GM13977 (cell line): ENCODE measurements at regions not wholly inside any gene's neighbourhood (a gene's known extent, or its start where the extent isn't known, plus 50 kb on each side); places are given as distances from the start of the nearest gene placed in this dataset.

ENCODE experiments used
- DNase-seq: peaks from one replicate; pipeline ENCODE4 v3.0.0; 2012; ENCODE audit warnings: low spot score
- in situ Hi-C: fragments of 300-500 bp; cut with MboI; formaldehyde crosslinking; loops from one replicate; pipeline ENCODE4 v1.12.0; 2022; ENCODE audit warnings: low sequenced_read_pairs, low pct_unique_long_range_greater_than_20kb, mixed read lengths, inconsistent platforms; ENCODE audit not compliant: unreplicated experiment
- TF ChIP-seq, protein P1 (sequence below): IDR thresholded peaks from 2 replicates; pipeline ENCODE4 v1.5.1; 2012; ENCODE audit warnings: mild to moderate bottlenecking, control low read depth; ENCODE audit not compliant: insufficient read depth; ENCODE audit errors: extremely low read depth, missing control alignments

DNA sequence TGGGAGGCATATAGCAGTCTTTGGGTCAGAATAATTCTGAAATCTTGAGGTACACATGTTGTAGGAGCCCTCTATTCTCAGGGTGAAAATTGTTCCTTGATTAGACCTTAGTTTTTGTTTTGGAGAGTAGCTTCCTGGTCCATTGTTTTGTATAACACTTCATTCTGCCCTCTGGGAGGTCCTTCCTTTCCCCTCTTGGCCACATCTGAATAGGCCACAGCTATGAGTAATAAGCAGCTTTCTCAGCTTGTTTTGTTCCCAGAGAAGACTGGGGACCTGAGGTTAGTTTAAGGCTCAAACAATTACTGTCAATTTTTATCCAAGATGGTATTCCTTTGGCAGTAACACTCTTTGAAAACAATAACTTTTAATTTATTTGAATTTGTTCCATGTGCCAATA lies 72.6 kb upstream of the NOL4 start:
- no peak for DNase-seq
- in situ Hi-C loops: no loop called here
- TF ChIP-seq, protein P1, sequence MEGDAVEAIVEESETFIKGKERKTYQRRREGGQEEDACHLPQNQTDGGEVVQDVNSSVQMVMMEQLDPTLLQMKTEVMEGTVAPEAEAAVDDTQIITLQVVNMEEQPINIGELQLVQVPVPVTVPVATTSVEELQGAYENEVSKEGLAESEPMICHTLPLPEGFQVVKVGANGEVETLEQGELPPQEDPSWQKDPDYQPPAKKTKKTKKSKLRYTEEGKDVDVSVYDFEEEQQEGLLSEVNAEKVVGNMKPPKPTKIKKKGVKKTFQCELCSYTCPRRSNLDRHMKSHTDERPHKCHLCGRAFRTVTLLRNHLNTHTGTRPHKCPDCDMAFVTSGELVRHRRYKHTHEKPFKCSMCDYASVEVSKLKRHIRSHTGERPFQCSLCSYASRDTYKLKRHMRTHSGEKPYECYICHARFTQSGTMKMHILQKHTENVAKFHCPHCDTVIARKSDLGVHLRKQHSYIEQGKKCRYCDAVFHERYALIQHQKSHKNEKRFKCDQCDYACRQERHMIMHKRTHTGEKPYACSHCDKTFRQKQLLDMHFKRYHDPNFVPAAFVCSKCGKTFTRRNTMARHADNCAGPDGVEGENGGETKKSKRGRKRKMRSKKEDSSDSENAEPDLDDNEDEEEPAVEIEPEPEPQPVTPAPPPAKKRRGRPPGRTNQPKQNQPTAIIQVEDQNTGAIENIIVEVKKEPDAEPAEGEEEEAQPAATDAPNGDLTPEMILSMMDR: no peak

DNA sequence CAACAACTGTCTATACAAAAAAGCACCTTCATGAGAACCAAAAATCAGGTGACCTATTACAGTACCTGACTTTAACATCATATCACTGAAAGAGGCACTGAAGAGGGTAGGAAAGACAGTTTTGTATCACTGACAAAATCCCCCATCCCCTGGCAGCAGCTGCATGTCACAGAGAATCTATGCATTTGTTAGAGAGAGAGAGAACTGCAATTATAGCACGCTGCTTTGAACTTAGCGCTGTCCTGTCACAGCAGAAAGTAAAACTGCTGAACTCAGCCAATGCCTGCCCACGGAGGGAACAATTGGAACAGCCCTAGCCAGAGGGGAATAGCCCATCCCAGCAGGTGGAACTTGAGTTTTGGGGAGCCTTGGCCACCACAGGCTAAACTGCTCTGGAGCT lies 75.1 kb upstream of the NOL4 start:
- TF ChIP-seq, protein P1: no peak
- DNase-seq: no peak
- in situ Hi-C loops: loop anchor here (25.0 kb wide), 2 partner anchors 163 to 463 kb away; no protein-coding TSS in a partner anchor

DNA sequence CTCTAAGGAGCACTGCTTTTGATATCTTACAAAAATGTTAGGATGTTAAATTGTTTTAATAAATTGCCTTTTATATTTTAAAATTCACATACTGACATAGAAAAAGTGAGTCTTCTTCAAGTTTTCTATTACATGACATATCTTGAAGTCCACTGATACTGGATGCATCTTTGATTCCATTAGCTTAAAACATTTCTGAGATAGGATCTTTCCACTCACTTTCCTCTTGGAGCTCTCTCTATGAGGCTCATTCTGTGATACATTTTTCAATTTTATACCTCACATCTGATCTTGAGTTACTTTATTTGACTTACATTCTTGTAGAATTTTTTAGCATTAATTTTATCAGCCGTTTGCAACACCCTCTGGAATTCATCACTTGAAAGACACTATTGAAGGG lies 86.8 kb upstream of the NOL4 start:
- no peak for DNase-seq
- in situ Hi-C loops: loop anchor here (25.0 kb wide), 2 partner anchors 174 to 474 kb away; no protein-coding TSS in a partner anchor
- TF ChIP-seq, protein P1: no peak

DNA sequence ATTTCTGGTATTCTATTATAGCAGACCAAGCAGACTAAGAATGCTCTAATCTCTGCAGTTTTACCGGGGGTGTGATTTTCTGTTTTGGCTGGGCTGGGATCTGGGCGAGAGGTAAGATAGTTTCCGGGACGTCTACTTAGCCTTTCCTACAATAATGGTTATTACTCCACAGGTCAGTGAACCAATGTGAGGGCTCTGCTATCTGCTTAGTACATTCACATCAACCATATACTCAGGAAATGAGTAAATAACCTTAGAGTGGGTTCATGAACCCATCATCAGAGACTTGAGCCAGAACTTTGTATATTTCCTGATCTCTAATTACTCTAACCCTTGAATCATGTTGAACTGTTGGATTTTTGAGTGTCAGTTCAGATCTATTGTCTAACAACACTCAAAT lies 90.1 kb upstream of the NOL4 start:
- in situ Hi-C loops: loop anchor here (25.0 kb wide), 2 partner anchors 178 to 478 kb away; no protein-coding TSS in a partner anchor
- TF ChIP-seq, protein P1: no peak
- no peak for DNase-seq

DNA sequence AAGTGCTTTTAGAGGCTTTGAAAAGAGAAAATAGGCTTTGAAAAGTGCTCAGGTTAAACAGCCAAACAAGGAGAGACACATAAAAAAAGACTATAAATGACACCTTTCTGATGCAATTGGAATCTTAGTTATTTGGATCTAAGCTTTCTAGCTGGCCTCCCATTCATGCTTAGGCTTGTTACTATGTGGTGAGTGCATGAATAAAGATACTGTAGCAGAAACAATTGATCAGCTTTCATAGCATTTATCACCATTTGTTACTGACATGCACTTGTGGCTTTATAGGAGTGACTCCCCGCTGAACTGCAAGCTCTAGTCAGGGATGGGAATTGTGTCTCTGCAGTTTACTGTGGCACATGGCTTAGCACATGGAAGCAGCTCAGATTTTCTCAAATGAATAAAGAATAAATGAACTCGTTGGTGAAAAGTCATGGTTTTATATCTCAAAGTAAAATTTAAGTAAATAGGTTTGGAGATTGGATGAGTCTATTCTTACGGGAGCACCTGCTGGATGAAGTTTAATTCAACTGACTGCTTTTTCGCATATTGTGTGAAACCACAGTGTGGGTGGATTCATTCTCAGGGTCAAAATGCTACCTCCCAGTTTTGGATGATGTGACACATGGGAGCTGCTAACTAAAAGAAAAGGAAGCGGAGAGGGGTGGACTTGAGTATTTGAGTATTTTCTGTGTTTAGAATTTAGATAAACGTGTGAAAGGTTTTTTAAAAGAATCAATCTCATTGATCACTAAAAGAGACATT lies 91.1 kb upstream of the NOL4 start:
- in situ Hi-C loops: loop anchor here (25.0 kb wide), 2 partner anchors 178 to 478 kb away; no protein-coding TSS in a partner anchor
- TF ChIP-seq, protein P1: no peak
- DNase-seq: no peak

DNA sequence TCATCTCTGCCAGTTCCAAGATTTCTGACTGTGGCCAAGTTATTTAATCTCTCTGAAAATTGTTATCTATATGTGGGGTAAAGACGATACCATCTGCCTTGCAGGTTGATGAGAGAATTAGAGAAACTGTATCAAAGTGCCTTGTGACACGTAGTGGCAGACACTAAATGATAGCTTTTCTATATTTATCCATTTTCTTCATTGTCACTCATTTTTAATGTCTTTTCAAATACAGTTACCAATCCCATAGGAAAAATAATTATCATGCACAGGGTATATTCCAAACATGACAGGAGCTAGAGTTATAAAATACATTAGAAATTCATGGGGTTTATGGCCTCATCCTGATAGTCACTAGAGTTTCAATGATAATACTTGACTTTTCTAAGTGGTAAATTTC lies 95.6 kb upstream of the NOL4 start:
- in situ Hi-C loops: loop anchor here (25.0 kb wide), 2 partner anchors 183 to 483 kb away; no protein-coding TSS in a partner anchor
- DNase-seq: no peak
- TF ChIP-seq, protein P1: no peak
